Activated T-cell treated with anti-CD3 and anti-CD28 coated beads, Interleukin-2, amount 50 U/mL, for 24 hours (primary cell): ENCODE measurements at regions not wholly inside any gene's neighbourhood (a gene's known extent, or its start where the extent isn't known, plus 50 kb on each side); places are given as distances from the start of the nearest gene placed in this dataset.
"Not testable (repeated sequence)": the region's sequence is repeated elsewhere in the genome, so short reads cannot be mapped to it uniquely, and the experiment has no call there.

Source experiments
- DNase-seq: peaks from one replicate; pipeline ENCODE4 v3.0.0-alpha.2; 2020
- H3K27ac Mint-ChIP-seq: 2 replicates; pipeline ENCODE4 v1.8.0; 2020; ENCODE audit warnings: mild to moderate bottlenecking, mixed read lengths
- H3K27me3 Mint-ChIP-seq: 2 replicates; pipeline ENCODE4 v1.8.0; 2020; ENCODE audit warnings: mixed read lengths
- H3K36me3 Mint-ChIP-seq: 2 replicates; pipeline ENCODE4 v1.8.0; 2020; ENCODE audit warnings: low read depth, mixed read lengths
- H3K4me1 Mint-ChIP-seq: 2 replicates; pipeline ENCODE4 v1.8.0; 2020; ENCODE audit warnings: low read depth, mixed read lengths
- H3K4me3 Mint-ChIP-seq: 2 replicates; pipeline ENCODE4 v1.8.0; 2020; ENCODE audit warnings: mild to moderate bottlenecking, moderate library complexity, mixed read lengths
- H3K9me3 Mint-ChIP-seq: 2 replicates; pipeline ENCODE4 v1.8.0; 2020; ENCODE audit warnings: mixed read lengths

GRCh38 chr19:13633109-13633508 is 126.8 kb upstream of the CACNA1A start:
- DNase-seq, result no peak
- Mint-ChIP-seq H3K4me1 (peaks cover 14% of the 10 kb centered on the region), H3K4me3 (no peak overlapping the region), H3K27me3 (peaks cover 26% of the 10 kb centered on the region), H3K27ac (no peak overlapping the region), H3K36me3 (no peaks in the 10 kb centered on the region), H3K9me3 (no peaks in the 10 kb centered on the region)

GRCh38 chr19:13632164-13632563 is 125.9 kb upstream of the CACNA1A start:
- H3K4me3 Mint-ChIP-seq, H3K36me3 Mint-ChIP-seq, H3K27ac Mint-ChIP-seq, H3K9me3 Mint-ChIP-seq, DNase-seq: not testable (repeated sequence)
- Mint-ChIP-seq H3K27me3 (peaks cover 24% of the 10 kb centered on the region), H3K4me1 (peaks cover 10% of the 10 kb centered on the region)

GRCh38 chr19:13629687-13630357 is 123.5 kb upstream of the CACNA1A start:
- Mint-ChIP-seq H3K4me3 (no peak overlapping the region), H3K27ac (peak overlapping the region; percentile 18), H3K36me3 (no peaks in the 10 kb centered on the region), H3K27me3 (peaks cover 29% of the 10 kb centered on the region), H3K9me3 (no peaks in the 10 kb centered on the region), H3K4me1 (peaks cover 9% of the 10 kb centered on the region)
- DNase-seq, result no peak

GRCh38 chr19:13627531-13627930 is 121.3 kb upstream of the CACNA1A start:
- Mint-ChIP-seq H3K4me1 (peaks cover 9% of the 10 kb centered on the region), H3K27ac (no peak overlapping the region), H3K9me3 (no peaks in the 10 kb centered on the region), H3K4me3 (no peak overlapping the region), H3K36me3 (no peaks in the 10 kb centered on the region), H3K27me3 (peaks cover 51% of the 10 kb centered on the region)
- no peak for DNase-seq

- no peak overlapping the region for H3K27ac Mint-ChIP-seq
These were observed 117.7 kb upstream of the CACNA1A start for GRCh38 chr19:13623716-13624710.

GRCh38 chr19:13622766-13623715 is 116.8 kb upstream of the CACNA1A start:
- Mint-ChIP-seq H3K36me3 (no peaks in the 10 kb centered on the region), H3K4me3 (no peak overlapping the region), H3K9me3 (no peaks in the 10 kb centered on the region), H3K27me3 (peaks cover 58% of the 10 kb centered on the region), H3K27ac (no peak overlapping the region), H3K4me1 (peaks cover 2% of the 10 kb centered on the region)
- DNase-seq, result no peak

More at GRCh38 chr19:13623716-13624710, 117.7 kb upstream of the CACNA1A start:
- no peaks in the 10 kb centered on the region for H3K9me3 Mint-ChIP-seq
- peaks cover 2% of the 10 kb centered on the region for H3K4me1 Mint-ChIP-seq
- H3K4me3 Mint-ChIP-seq, result no peak overlapping the region
- H3K36me3 Mint-ChIP-seq, result no peaks in the 10 kb centered on the region
- peaks cover 57% of the 10 kb centered on the region for H3K27me3 Mint-ChIP-seq
- DNase-seq, result no peak

GRCh38 chr19:13621413-13621812 is 115.1 kb upstream of the CACNA1A start:
- H3K27ac Mint-ChIP-seq, result no peak overlapping the region
- no peaks in the 10 kb centered on the region for H3K36me3 Mint-ChIP-seq
- H3K27me3 Mint-ChIP-seq, result peaks cover 66% of the 10 kb centered on the region
- DNase-seq, result peak; percentile 62
- no peak overlapping the region for H3K4me3 Mint-ChIP-seq
- no peaks in the 10 kb centered on the region for H3K9me3 Mint-ChIP-seq
- H3K4me1 Mint-ChIP-seq, result peaks cover 2% of the 10 kb centered on the region

GRCh38 chr19:13619203-13619632 is 112.9 kb upstream of the CACNA1A start:
- Mint-ChIP-seq H3K9me3 (no peaks in the 10 kb centered on the region), H3K27ac (no peak overlapping the region)

GRCh38 chr19:13615890-13616289 is 109.6 kb upstream of the CACNA1A start:
- no peaks in the 10 kb centered on the region for H3K9me3 Mint-ChIP-seq
- H3K27me3 Mint-ChIP-seq, result peaks cover 36% of the 10 kb centered on the region
- DNase-seq, result no peak

More at GRCh38 chr19:13619203-13619632, 112.9 kb upstream of the CACNA1A start:
- Mint-ChIP-seq H3K4me1 (peaks cover 2% of the 10 kb centered on the region), H3K4me3 (no peak overlapping the region), H3K36me3 (no peaks in the 10 kb centered on the region), H3K27me3 (peaks cover 54% of the 10 kb centered on the region)
- DNase-seq, result no peak

GRCh38 chr19:13613447-13613846 is 107.2 kb upstream of the CACNA1A start:
- Mint-ChIP-seq H3K27ac (no peak overlapping the region), H3K4me3 (no peak overlapping the region), H3K27me3 (peaks cover 40% of the 10 kb centered on the region), H3K36me3 (no peaks in the 10 kb centered on the region), H3K9me3 (no peaks in the 10 kb centered on the region), H3K4me1 (peaks cover 3% of the 10 kb centered on the region)
- no peak for DNase-seq

More at GRCh38 chr19:13615890-13616289, 109.6 kb upstream of the CACNA1A start:
- Mint-ChIP-seq H3K36me3 (no peaks in the 10 kb centered on the region), H3K27ac (no peak overlapping the region), H3K4me1 (no peaks in the 10 kb centered on the region), H3K4me3 (no peak overlapping the region)

GRCh38 chr19:13611596-13611995 is 105.3 kb upstream of the CACNA1A start:
- Mint-ChIP-seq H3K27ac (no peak overlapping the region), H3K9me3 (no peaks in the 10 kb centered on the region), H3K36me3 (no peaks in the 10 kb centered on the region), H3K4me3 (no peak overlapping the region), H3K4me1 (peaks cover 3% of the 10 kb centered on the region), H3K27me3 (peaks cover 29% of the 10 kb centered on the region)
- no peak for DNase-seq

GRCh38 chr19:13610039-13610691 is 103.9 kb upstream of the CACNA1A start:
- Mint-ChIP-seq H3K4me1 (peaks cover 3% of the 10 kb centered on the region), H3K27me3 (peaks cover 21% of the 10 kb centered on the region), H3K36me3 (no peaks in the 10 kb centered on the region), H3K9me3 (no peaks in the 10 kb centered on the region), H3K27ac (no peak overlapping the region), H3K4me3 (no peak overlapping the region)
- no peak for DNase-seq

GRCh38 chr19:13606156-13606555 is 99.9 kb upstream of the CACNA1A start:
- H3K36me3 Mint-ChIP-seq, result no peaks in the 10 kb centered on the region
- no peak overlapping the region for H3K4me3 Mint-ChIP-seq
- no peak for DNase-seq
- peaks cover 16% of the 10 kb centered on the region for H3K27me3 Mint-ChIP-seq
- no peaks in the 10 kb centered on the region for H3K9me3 Mint-ChIP-seq
- H3K4me1 Mint-ChIP-seq, result peaks cover 3% of the 10 kb centered on the region
- no peak overlapping the region for H3K27ac Mint-ChIP-seq
